ENCODE measurements at regions not wholly inside any gene's neighbourhood (a gene's known extent, or its start where the extent isn't known, plus 50 kb on each side); places are given as distances from the start of the nearest gene placed in this dataset.

GRCh38 chr11:134913999-134914590, 502.1 kb upstream of the B3GAT1 start:
- Histone ChIP-seq H3K36me3 (no peaks in the 10 kb centered on the region), H3K4me3 (no peak overlapping the region), H3K27me3 (no peaks in the 10 kb centered on the region), H3K27ac (no peak overlapping the region), H3K9me3 (no peaks in the 10 kb centered on the region), H3K4me1 (no peaks in the 10 kb centered on the region)
- no peak for DNase-seq
- TF ChIP-seq POLR2A (IDR thresholded peaks at IDR 0.05) (no peak), CTCF (IDR thresholded peaks at IDR 0.05) (no peak)
- no peak for ATAC-seq
- 62% methylated on average over 6 of the region's 12 CpGs for WGBS (ENCODE audit: insufficient coverage, low coverage, low lambda C conversion rate, missing lambda C conversion rate)
- intact Hi-C loops (cut with DNase I): no loop called here

GRCh38 chr11:134913391-134913790, 501.3 kb upstream of the B3GAT1 start:
- intact Hi-C loops (cut with DNase I): no loop called here
- no peaks in the 10 kb centered on the region for H3K9me3 ChIP-seq
- TF ChIP-seq POLR2A (IDR thresholded peaks at IDR 0.05) (no peak), CTCF (IDR thresholded peaks at IDR 0.05) (no peak)
- H3K36me3 ChIP-seq: no peaks in the 10 kb centered on the region
- H3K4me3 ChIP-seq: no peak overlapping the region
- WGBS (ENCODE audit: insufficient coverage, low coverage, low lambda C conversion rate, missing lambda C conversion rate): 43% methylated on average over 3 of the region's 18 CpGs
- DNase-seq: no peak
- H3K27ac ChIP-seq: no peak overlapping the region
- no peaks in the 10 kb centered on the region for H3K4me1 ChIP-seq
- H3K27me3 ChIP-seq: no peaks in the 10 kb centered on the region
- no peak for ATAC-seq

- Histone ChIP-seq H3K36me3 (no peaks in the 10 kb centered on the region), H3K4me1 (no peaks in the 10 kb centered on the region), H3K27ac (no peak overlapping the region), H3K27me3 (no peaks in the 10 kb centered on the region), H3K9me3 (no peaks in the 10 kb centered on the region), H3K4me3 (no peak overlapping the region)
- no peak for TF ChIP-seq CTCF (IDR thresholded peaks at IDR 0.05)
- no peak for TF ChIP-seq POLR2A (IDR thresholded peaks at IDR 0.05)
- no peak for ATAC-seq
- WGBS (ENCODE audit: insufficient coverage, low coverage, low lambda C conversion rate, missing lambda C conversion rate): 48% methylated on average over 9 of the region's 9 CpGs
- intact Hi-C loops (cut with DNase I): no loop called here
- no peak for DNase-seq
Observed at GRCh38 chr11:134911514-134912180, 499.6 kb upstream of the B3GAT1 start.

- Histone ChIP-seq H3K4me1 (no peaks in the 10 kb centered on the region), H3K27me3 (no peaks in the 10 kb centered on the region), H3K27ac (no peak overlapping the region), H3K4me3 (no peak overlapping the region), H3K9me3 (no peaks in the 10 kb centered on the region), H3K36me3 (no peaks in the 10 kb centered on the region)
- WGBS (ENCODE audit: insufficient coverage, low coverage, low lambda C conversion rate, missing lambda C conversion rate): 69% methylated on average over 5 of the region's 5 CpGs
- intact Hi-C loops (cut with DNase I): no loop called here
- no peak for DNase-seq
- TF ChIP-seq POLR2A (IDR thresholded peaks at IDR 0.05) (no peak), CTCF (IDR thresholded peaks at IDR 0.05) (no peak)
- no peak for ATAC-seq
Observed at GRCh38 chr11:134908583-134908982, 496.5 kb upstream of the B3GAT1 start.

Data from right lobe of liver (tissue), 6 donors.